ENCODE measurements at regions not wholly inside any gene's neighbourhood (a gene's known extent, or its start where the extent isn't known, plus 50 kb on each side); places are given as distances from the start of the nearest gene placed in this dataset.

DNA sequence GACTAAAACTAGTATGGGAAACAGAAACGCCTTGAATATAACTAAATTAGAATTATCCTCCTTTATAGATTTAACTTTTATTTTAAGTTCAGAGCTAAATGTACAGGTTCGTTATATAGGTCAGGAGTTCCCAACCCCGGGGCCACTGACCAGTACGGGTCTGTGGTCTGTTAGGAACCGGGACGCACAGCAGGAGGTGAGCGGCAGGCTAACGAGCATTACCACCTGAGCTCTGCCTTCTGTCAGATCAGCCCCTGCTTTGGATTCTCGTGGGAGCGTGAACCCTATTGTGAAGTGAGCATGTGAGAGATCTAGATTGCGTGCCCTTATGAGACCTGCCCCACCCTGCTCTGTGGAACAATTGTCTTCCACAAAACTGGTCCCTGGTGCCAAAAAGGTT is 51.0 kb downstream of the FAT4 start:
- Mint-ChIP-seq H3K36me3 (no peaks in the 10 kb centered on the region), H3K27ac (no peak overlapping the region), H3K27me3 (no peaks in the 10 kb centered on the region), H3K4me1 (no peaks in the 10 kb centered on the region), H3K4me3 (no peak overlapping the region), H3K9me3 (peaks cover 0 to 5% (median 2%) of the 10 kb centered on the region in 7 donors)
- ATAC-seq (ENCODE audit: low read depth in 2 of 2) = no peak
- DNase-seq = no peak

DNA sequence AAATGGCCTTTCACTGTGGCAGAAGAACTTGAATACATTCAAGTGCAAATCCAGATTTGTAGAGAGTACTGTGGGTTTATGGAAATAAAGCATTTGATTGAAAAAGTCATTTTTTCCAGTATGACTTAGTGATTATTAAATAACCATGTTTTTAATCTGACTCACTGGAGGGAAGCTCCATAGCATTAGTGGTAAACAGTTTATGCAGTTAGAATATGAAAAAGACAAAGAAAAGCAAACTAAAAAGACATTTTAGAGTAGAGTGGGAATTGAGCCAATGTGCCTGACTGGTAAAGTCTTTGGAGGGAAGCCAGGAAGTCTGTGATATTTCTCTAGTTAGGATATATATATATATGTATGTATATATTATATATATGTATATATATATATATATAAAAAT is 53.4 kb downstream of the FAT4 start:
- Mint-ChIP-seq H3K9me3 (peaks cover 0 to 5% (median 0%) of the 10 kb centered on the region in 7 donors), H3K36me3 (no peaks in the 10 kb centered on the region), H3K27ac (no peak overlapping the region), H3K4me3 (no peak overlapping the region), H3K4me1 (no peaks in the 10 kb centered on the region), H3K27me3 (no peaks in the 10 kb centered on the region)
- no peak for DNase-seq
- ATAC-seq (ENCODE audit: low read depth in 2 of 2) = no peak

DNA sequence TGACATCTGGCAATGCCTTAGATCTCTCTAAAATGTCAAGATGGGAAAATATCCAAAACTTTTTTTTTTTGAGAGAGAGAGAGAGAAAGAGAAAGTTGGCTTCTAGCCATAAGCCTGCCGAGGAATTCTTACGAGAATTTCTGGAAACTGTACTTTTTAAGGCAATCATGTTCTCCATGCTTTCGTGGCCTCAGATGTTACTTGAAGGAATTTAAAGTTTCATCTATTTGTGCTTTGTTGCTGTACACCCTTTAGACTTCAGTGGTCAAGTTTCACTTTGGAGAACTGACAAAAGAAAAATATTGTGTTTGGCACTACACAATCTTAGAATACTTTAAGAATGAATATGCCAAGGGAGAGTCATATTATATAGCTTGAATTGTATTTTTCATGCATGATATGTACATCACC is 53.9 kb downstream of the FAT4 start:
- no peak overlapping the region for H3K4me3 Mint-ChIP-seq
- no peak for DNase-seq
- H3K36me3 Mint-ChIP-seq = no peaks in the 10 kb centered on the region
- no peak for ATAC-seq (ENCODE audit: low read depth in 2 of 2)
- no peak overlapping the region for H3K27ac Mint-ChIP-seq
- H3K9me3 Mint-ChIP-seq = peaks cover 0 to 5% (median 0%) of the 10 kb centered on the region in 7 donors
- H3K27me3 Mint-ChIP-seq = no peaks in the 10 kb centered on the region
- no peaks in the 10 kb centered on the region for H3K4me1 Mint-ChIP-seq

DNA sequence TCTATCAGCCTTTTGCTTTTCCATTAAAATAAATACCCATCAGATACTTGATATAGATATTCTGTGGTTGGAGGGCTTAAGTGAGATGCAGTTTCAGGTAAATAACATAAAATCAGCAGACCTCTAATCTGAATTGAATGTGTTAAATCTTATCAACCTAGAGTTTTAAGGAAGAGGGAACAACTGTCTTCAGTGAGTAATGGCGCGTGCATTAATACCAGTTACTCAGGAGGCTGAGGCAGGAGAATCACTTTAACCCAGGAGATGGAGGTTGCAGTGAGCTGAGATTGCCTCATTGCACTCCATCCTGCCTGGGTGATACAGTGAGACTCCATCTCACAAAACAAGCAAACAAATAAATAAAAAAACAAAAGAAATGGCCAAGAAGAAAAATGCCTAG is 54.3 kb downstream of the FAT4 start:
- H3K27ac Mint-ChIP-seq = no peak overlapping the region
- DNase-seq (no peak), ATAC-seq (ENCODE audit: low read depth in 2 of 2) (no peak)
- no peaks in the 10 kb centered on the region for H3K4me1 Mint-ChIP-seq
- no peaks in the 10 kb centered on the region for H3K27me3 Mint-ChIP-seq
- no peak overlapping the region for H3K4me3 Mint-ChIP-seq
- H3K9me3 Mint-ChIP-seq = peaks cover 0 to 5% (median 0%) of the 10 kb centered on the region in 7 donors
- H3K36me3 Mint-ChIP-seq = no peaks in the 10 kb centered on the region

DNA sequence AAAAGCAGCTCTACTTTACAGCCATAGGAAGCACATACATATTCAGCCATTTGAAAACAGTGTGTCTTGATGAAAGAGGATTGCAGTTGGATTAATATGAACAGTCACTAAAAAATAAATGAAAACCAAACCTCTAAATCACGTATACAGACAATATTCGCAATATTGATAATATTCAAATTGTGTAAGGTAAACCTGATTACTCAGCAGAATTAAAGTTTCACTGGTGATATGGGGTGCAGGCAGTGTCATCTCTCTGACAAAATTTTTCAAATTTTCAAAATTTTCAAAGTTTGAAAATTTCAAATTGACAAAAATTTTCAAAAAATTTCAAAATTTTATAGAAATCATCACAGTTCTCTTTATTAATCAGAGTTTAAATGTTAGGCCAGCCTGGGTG is 55.7 kb downstream of the FAT4 start:
- Mint-ChIP-seq H3K36me3 (no peaks in the 10 kb centered on the region), H3K4me1 (no peaks in the 10 kb centered on the region), H3K27me3 (no peaks in the 10 kb centered on the region), H3K27ac (no peak overlapping the region), H3K9me3 (peaks cover 0 to 2% (median 0%) of the 10 kb centered on the region in 7 donors), H3K4me3 (no peak overlapping the region)
- ATAC-seq (ENCODE audit: low read depth in 2 of 2) (no peak), DNase-seq (no peak)

DNA sequence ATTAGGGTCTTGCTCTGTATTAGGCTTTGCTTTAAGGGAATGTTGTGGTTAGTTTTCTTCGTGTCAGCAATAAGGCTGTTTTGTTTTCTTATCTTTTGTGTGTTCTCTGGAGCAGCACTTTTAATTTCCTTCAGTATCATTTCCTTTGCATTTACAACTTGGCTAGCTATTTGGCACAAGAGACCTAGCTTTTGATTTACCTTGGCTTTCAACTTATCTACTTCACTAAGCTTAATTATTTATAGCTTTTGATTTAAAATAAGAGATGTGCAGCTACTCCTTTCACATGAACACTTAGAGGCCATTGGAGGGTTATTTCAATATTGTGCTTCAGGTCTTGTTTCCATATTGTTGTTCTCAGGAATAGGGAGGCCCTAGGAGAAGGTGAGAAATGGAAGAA is 68.2 kb downstream of the FAT4 start:
- DNase-seq (no peak), ATAC-seq (ENCODE audit: low read depth in 2 of 2) (no peak)
- no peak overlapping the region for H3K27ac Mint-ChIP-seq
- H3K4me1 Mint-ChIP-seq = no peaks in the 10 kb centered on the region
- H3K9me3 Mint-ChIP-seq = peaks cover 0 to 3% (median 0%) of the 10 kb centered on the region in 7 donors
- H3K27me3 Mint-ChIP-seq = no peaks in the 10 kb centered on the region
- H3K4me3 Mint-ChIP-seq = no peak overlapping the region
- no peaks in the 10 kb centered on the region for H3K36me3 Mint-ChIP-seq

DNA sequence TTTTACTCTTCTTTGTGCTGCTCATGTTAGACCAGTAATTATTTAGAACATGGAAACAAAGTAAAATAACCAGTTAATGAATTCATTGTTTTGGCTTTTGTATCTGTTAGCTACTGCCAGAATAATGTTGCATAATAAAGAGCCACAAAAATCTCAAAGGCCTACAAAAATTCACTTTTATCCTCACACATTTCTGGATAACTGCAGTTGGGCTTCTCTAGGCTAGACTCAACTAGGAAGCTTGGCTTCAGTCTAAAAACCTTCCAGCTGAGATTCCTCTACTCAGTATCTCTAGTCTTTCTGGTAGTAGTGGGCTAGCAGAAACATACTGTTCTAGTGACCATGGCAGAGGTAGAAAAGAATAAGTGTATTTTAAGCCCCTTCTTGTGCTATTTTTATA is 73.0 kb downstream of the FAT4 start:
- Mint-ChIP-seq H3K27me3 (no peaks in the 10 kb centered on the region), H3K36me3 (no peaks in the 10 kb centered on the region), H3K9me3 (peaks cover 0 to 7% (median 0%) of the 10 kb centered on the region in 7 donors), H3K27ac (no peak overlapping the region), H3K4me1 (no peaks in the 10 kb centered on the region), H3K4me3 (no peak overlapping the region)
- no peak for DNase-seq
- no peak for ATAC-seq (ENCODE audit: low read depth in 2 of 2)

DNA sequence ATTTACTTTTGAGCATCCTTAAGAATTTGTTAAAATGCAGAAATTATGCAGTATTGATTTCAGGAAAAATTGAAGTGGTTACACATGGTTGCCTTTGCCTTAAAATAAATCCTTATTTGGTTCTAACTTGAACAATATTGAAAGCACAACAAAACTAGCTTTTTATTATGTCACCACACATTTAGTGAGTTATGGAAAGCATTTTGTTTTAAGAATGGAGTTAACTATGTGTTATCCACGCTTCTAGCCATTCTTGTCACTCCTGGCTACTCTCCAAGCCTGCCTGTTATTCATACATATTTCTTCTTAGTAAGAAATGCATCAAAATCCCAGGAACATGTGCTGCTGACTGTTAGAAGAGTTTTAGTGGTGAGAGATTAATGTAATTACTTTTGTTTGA is 73.9 kb downstream of the FAT4 start:
- Mint-ChIP-seq H3K4me3 (no peak overlapping the region), H3K27me3 (no peaks in the 10 kb centered on the region), H3K4me1 (no peaks in the 10 kb centered on the region), H3K27ac (no peak overlapping the region), H3K9me3 (peaks cover 0 to 7% (median 0%) of the 10 kb centered on the region in 7 donors), H3K36me3 (no peaks in the 10 kb centered on the region)
- ATAC-seq (ENCODE audit: low read depth in 2 of 2) = no peak
- DNase-seq = no peak

DNA sequence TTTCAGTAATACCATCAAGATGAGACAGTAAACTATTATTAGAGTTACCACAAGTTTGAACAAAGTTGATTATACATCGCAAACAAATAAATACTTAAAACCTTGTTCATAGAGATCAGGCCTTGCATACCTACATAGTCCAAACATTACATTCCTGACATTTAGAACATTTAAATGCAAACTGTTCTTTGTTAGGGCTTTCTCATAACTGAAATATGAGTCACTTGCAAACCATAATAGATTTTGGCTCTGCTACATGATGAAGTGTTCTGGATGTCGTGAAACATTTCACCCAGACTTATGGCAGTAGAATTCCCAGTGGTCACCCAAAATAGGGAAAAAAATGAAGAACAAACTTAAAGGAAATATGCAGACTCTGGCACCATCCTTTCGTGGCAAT is 75.0 kb downstream of the FAT4 start:
- no peak overlapping the region for H3K27ac Mint-ChIP-seq
- ATAC-seq (ENCODE audit: low read depth in 2 of 2) = no peak
- peaks cover 0 to 7% (median 0%) of the 10 kb centered on the region in 7 donors for H3K9me3 Mint-ChIP-seq
- no peak overlapping the region for H3K4me3 Mint-ChIP-seq
- H3K27me3 Mint-ChIP-seq = no peaks in the 10 kb centered on the region
- no peak for DNase-seq
- H3K36me3 Mint-ChIP-seq = no peaks in the 10 kb centered on the region
- H3K4me1 Mint-ChIP-seq = no peaks in the 10 kb centered on the region

DNA sequence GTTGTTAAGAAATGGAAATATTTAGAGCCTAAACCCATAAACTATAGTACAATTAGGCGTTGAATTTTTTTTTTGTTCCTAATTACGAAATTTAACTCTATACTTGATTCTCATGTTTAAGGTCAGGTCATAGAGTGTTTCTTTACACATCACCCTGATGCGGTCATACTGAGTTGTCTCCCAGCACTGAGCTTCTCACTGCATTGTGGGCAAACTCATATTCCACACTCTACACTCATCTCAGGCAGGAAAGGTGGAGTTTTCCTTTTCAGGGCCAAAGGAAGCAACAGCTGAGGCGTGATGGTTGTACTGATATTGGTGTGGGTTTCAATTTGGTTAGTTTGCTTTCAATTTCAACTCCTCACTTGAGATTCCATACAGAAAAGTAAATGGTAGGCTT is 75.4 kb downstream of the FAT4 start:
- no peak for DNase-seq
- Mint-ChIP-seq H3K9me3 (peaks cover 0 to 7% (median 0%) of the 10 kb centered on the region in 7 donors), H3K36me3 (no peaks in the 10 kb centered on the region), H3K4me1 (no peaks in the 10 kb centered on the region), H3K4me3 (no peak overlapping the region), H3K27me3 (no peaks in the 10 kb centered on the region), H3K27ac (no peak overlapping the region)
- no peak for ATAC-seq (ENCODE audit: low read depth in 2 of 2)

DNA sequence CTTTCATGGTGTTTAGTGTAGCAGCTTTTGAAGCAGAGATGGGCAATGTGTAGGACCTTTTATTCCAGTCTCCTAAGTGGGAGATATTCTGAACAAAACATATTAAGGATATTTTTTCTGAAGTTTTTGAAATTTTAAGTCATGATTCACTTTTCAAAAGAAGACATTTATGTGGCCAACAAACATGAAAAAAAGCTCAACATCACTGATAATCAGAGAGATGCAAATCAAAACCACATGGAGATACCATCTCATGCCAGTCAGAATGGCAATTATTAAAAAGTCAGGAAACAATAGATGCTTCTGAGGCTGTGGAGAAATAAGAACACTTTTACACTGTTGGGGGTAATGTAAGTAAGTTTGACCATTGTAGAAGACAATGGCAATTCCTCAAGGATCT is 76.0 kb downstream of the FAT4 start:
- H3K27me3 Mint-ChIP-seq = no peaks in the 10 kb centered on the region
- no peaks in the 10 kb centered on the region for H3K4me1 Mint-ChIP-seq
- ATAC-seq (ENCODE audit: low read depth in 2 of 2) (no peak), DNase-seq (no peak)
- H3K36me3 Mint-ChIP-seq = no peaks in the 10 kb centered on the region
- H3K27ac Mint-ChIP-seq = no peak overlapping the region
- peaks cover 0 to 7% (median under 1%) of the 10 kb centered on the region in 7 donors for H3K9me3 Mint-ChIP-seq
- no peak overlapping the region for H3K4me3 Mint-ChIP-seq

DNA sequence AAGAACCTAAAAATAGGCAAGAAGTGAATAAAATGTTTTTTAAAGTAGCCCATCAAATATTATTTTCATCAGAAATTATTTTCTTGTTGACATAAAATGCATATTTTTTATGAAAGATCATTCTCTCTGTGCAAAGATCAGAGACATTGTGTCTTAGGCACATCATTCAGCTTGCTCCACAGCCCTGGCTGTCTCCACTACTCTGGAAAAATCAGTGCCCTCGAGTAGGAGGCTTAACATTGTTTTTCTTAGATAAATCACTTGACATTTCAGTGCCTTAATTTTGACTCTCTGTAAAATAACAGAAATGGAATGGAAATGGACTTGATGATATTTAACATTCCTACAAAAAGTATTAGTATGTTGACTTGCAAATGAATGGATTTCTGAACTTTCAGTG is 77.9 kb downstream of the FAT4 start:
- H3K27me3 Mint-ChIP-seq = no peaks in the 10 kb centered on the region
- no peaks in the 10 kb centered on the region for H3K4me1 Mint-ChIP-seq
- peaks cover 0 to 7% (median 0%) of the 10 kb centered on the region in 7 donors for H3K9me3 Mint-ChIP-seq
- no peak for ATAC-seq (ENCODE audit: low read depth in 2 of 2)
- H3K27ac Mint-ChIP-seq = no peak overlapping the region
- no peak for DNase-seq
- H3K36me3 Mint-ChIP-seq = no peaks in the 10 kb centered on the region
- H3K4me3 Mint-ChIP-seq = no peak overlapping the region

DNA sequence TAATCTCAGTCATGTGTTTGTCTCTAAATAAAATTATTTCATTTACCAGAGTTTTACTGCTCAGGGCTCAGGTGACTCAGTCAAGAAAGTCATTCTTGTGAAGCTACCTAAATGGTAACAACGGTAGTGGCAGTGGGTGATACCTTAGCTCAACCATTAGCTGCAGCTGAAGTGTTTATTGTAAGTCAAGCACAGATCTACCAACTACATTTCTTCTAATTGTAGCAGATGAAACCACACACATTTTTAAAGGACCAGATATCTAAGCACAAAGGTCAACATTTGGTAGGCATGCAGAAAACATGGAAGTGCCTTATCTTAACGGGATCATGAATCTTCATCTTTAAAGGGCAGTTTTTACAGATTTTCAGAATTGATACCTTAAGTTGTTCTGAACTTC is 79.1 kb downstream of the FAT4 start:
- ATAC-seq (ENCODE audit: low read depth in 2 of 2) (no peak), DNase-seq (no peak)
- Mint-ChIP-seq H3K4me1 (no peaks in the 10 kb centered on the region), H3K4me3 (no peak overlapping the region), H3K9me3 (peaks cover 0 to 7% (median 0%) of the 10 kb centered on the region in 7 donors), H3K27ac (no peak overlapping the region), H3K27me3 (no peaks in the 10 kb centered on the region), H3K36me3 (no peaks in the 10 kb centered on the region)

DNA sequence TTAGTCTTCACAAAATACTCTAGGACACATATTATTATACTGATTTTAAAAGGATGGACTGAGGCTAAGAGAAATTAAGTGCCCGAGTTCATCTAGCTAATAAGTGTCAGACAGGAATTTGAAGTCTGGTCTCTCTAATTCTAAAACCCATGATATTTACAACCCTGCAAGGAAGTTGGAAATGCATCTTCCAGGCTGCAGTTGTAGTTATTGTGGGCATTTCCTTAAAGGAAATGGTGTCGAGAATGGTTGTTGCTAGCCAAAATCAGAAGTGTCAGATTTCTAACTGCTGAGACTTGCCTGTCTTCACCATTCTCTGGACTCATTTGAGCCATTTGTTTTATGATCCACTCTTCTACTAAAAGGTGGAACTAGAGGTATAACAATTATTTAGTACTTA is 82.5 kb downstream of the FAT4 start:
- ATAC-seq (ENCODE audit: low read depth in 2 of 2) = no peak
- no peaks in the 10 kb centered on the region for H3K36me3 Mint-ChIP-seq

DNA sequence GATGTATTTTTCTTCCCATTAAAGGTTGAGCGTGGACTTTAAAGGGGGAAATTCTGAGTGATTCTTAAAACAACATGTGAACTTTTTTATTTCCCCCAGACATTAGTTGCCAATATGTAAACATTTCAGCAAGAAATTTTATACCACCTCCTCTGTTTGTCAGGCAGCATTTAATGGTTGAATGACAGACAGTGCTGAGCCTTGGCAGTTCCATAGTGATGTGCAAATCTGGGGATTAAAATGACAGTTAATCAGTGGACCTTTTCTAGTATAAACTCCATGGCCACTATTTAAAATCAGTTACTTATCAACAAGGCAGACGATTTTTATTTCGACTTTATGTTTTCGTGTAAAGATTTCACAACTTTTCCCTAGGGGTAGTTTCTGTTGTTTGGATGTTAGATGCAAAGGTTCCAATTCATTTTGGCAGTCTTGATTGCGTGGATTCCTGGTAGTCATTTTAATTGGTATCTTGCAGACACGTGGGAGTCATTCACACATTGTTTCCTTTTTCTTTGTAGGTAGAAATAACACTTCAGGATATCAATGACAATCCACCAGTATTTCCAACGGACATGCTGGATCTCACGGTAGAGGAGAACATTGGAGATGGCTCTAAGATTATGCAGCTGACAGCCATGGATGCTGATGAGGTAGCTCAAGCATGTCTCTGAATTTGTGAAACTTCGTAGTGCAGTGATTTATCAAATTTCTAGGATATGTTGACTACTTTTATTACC is 83.7 kb downstream of the FAT4 start:
- peaks cover 0 to 2% (median 0%) of the 10 kb centered on the region in 7 donors for H3K9me3 Mint-ChIP-seq
- no peaks in the 10 kb centered on the region for H3K36me3 Mint-ChIP-seq
- ATAC-seq (ENCODE audit: low read depth in 2 of 2) (no peak), DNase-seq (no peak)
- no peak overlapping the region for H3K27ac Mint-ChIP-seq
- no peak overlapping the region for H3K4me3 Mint-ChIP-seq
- no peaks in the 10 kb centered on the region for H3K27me3 Mint-ChIP-seq
- no peaks in the 10 kb centered on the region for H3K4me1 Mint-ChIP-seq

More for the DNA sequence above, 82.5 kb downstream of the FAT4 start:
- Mint-ChIP-seq H3K27me3 (no peaks in the 10 kb centered on the region), H3K9me3 (peaks cover 0 to 2% (median 0%) of the 10 kb centered on the region in 7 donors), H3K4me1 (no peaks in the 10 kb centered on the region), H3K27ac (no peak overlapping the region), H3K4me3 (no peak overlapping the region)
- DNase-seq = no peak
